ENCODE measurements at regions not wholly inside any gene's neighbourhood (a gene's known extent, or its start where the extent isn't known, plus 50 kb on each side); places are given as distances from the start of the nearest gene placed in this dataset.
"Not testable (repeated sequence)": the region's sequence is repeated elsewhere in the genome, so short reads cannot be mapped to it uniquely, and the experiment has no call there.

GRCh38 chr18:38263066-38263465, 697.5 kb upstream of the CELF4 start:
- DNase-seq (ENCODE audit: low read depth), result no peak

GRCh38 chr18:38262661-38263060, 697.1 kb upstream of the CELF4 start:
- DNase-seq (ENCODE audit: low read depth), result no peak

- no peak for DNase-seq (ENCODE audit: low read depth)
Observed at GRCh38 chr18:38257661-38258060, 692.1 kb upstream of the CELF4 start.

- DNase-seq (ENCODE audit: low read depth), result no peak
Observed at GRCh38 chr18:38256366-38256765, 690.8 kb upstream of the CELF4 start.

- DNase-seq (ENCODE audit: low read depth), result no peak
Observed at GRCh38 chr18:38250971-38251370, 685.4 kb upstream of the CELF4 start.

DNA sequence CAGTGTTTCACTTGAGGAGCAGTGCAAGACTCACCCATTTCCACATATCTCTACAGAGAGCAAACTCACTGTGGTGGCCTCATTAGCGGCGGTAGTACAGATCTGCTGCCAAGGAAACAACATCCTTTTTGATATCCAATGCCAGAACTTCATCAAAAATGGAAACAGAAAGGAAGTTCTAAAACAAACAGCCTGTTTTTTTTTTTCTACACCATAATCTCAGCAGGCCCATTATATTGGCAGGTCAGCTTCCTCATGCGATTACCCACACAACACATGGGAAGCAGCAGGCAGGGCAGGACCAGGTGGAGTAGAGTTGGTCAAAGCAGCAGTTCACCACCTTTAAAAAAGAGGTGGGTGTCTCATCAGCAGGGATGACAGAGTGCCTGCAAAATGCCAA, 678.9 kb upstream of the CELF4 start:
- no peak for DNase-seq (ENCODE audit: low read depth)

- DNase-seq (ENCODE audit: low read depth), result no peak
Observed at GRCh38 chr18:38243291-38243690, 677.7 kb upstream of the CELF4 start.

- DNase-seq (ENCODE audit: low read depth), result no peak
Observed at GRCh38 chr18:38241736-38242135, 676.1 kb upstream of the CELF4 start.

GRCh38 chr18:38241216-38241615, 675.6 kb upstream of the CELF4 start:
- DNase-seq (ENCODE audit: low read depth), result no peak

DNA sequence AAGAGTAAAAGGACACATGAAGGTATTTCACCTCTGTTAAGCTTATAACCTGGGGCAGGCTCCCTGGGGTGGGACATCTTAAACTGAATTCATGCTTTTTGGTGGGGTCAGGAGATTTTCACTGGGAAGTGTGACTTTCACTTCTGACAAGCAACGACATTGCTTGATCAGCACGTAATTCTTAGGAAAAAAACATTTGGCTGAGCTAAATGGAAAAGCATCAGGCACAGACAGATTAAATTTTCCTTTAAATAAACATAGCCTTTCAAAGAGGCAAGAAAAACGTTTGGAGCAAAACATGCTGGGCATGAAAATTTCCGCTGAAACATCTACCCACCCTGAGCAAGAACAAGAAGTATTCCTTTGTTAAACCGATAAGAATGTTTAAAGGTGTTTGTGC, 674.0 kb upstream of the CELF4 start:
- DNase-seq (ENCODE audit: low read depth), result no peak

DNA sequence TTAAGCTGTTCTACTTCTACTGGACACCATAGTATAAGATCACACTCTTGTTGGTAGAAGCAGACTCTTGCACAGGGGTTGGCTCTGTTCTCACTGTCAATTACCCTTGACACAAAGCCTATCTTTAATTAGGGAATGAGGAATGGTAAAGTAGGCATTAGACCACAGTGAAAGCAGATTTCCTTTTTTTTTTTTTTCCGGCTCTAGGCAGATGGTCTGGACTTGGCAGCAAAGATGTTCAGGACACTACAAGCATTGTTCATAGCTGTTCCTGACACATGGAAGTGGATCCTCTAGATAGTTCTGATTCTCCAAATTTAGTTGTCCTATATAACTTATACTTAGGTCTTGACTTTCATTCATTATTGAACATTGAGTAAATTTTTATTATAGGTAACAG, 672.2 kb upstream of the CELF4 start:
- DNase-seq (ENCODE audit: low read depth), result no peak

GRCh38 chr18:38221476-38222100, 656.0 kb upstream of the CELF4 start:
- no peak for DNase-seq (ENCODE audit: low read depth)

DNA sequence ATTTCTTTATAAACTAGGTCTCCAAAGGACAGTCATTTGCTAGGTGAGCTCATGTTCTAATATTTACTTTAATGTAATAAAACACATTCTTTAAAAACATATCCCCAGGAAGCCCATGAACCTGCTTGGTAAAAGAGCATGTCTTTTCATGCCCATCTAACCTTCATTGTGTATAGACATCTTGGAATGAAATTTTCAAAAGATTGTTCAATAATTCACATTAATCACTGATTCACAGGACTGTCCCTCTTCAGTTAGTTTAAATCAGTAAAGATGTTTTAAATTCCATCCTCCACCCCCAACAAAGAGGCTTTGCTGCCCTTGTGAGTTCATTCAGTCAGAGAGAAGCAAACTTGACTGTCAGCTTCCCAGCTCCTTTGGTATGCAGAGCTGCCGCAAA, 633.4 kb upstream of the CELF4 start:
- DNase-seq (ENCODE audit: low read depth), result no peak

GRCh38 chr18:38198526-38198925, 632.9 kb upstream of the CELF4 start:
- DNase-seq (ENCODE audit: low read depth), result no peak

- no peak for DNase-seq (ENCODE audit: low read depth)
Observed at GRCh38 chr18:38186491-38186890, 620.9 kb upstream of the CELF4 start.

DNA sequence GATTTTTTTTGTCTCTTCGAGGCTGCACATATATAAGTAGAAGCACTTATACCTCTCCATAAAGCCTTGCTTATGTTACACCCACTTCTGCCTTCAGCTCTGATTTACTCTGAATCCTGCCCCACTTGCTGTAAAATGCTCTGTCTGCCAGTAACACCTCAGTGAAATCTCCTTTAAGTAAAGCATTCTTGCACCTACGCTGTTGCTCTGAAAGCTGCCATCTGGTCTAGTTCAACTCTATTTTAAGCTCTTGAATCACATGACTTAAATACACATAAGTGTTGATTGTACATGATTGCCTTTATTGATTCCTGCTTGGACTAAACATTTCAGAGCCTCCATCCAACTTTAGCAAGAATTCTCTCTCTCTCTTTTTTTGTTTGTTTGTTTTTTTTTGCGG, 609.0 kb upstream of the CELF4 start:
- DNase-seq (ENCODE audit: low read depth), result no peak

- DNase-seq (ENCODE audit: low read depth), result no peak
Observed at GRCh38 chr18:38174173-38174572, 608.6 kb upstream of the CELF4 start.

DNA sequence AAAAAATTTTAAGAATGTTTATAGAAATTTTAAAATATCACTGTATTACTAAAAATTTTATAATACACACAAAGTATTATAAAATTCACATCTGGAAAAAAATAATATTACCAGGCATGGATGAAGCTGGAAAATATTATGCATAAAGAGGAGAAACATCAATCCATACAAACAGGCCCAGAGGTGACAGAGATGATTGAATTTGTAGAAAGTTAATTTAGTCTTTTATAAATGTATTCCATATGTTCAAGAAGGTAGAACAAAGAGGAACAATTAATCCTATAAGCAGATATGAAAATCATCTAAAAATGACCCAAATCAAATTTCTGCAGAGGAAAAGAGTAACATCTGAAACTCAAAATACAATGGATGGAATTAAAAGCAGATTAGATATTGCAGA, 605.2 kb upstream of the CELF4 start:
- DNase-seq (ENCODE audit: low read depth), result no peak

- no peak for DNase-seq (ENCODE audit: low read depth)
Observed at GRCh38 chr18:38167623-38168022, 602.0 kb upstream of the CELF4 start.

DNA sequence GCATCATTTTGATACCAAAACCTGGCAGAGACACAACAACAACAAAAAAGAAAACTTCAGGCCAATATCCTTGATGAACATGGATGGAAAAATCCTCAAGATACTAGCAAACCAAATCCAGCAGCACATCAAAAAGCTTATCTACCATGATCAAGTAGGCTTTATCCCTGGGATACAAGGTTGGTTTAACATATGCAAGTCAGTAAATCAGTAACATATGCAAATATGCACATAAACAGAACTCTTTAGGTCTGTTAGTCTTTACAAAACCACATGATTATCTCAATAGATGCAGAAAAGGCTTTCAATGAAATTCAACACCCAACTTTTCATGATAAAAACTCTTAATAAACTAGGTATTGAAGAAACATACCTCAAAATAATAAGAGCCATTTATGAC, 587.5 kb upstream of the CELF4 start:
- not testable (repeated sequence) for DNase-seq (ENCODE audit: low read depth)

- DNase-seq (ENCODE audit: low read depth), result no peak
Observed at GRCh38 chr18:38116716-38117115, 551.1 kb upstream of the CELF4 start.

GRCh38 chr18:38115201-38115600, 549.6 kb upstream of the CELF4 start:
- DNase-seq (ENCODE audit: low read depth), result no peak

DNA sequence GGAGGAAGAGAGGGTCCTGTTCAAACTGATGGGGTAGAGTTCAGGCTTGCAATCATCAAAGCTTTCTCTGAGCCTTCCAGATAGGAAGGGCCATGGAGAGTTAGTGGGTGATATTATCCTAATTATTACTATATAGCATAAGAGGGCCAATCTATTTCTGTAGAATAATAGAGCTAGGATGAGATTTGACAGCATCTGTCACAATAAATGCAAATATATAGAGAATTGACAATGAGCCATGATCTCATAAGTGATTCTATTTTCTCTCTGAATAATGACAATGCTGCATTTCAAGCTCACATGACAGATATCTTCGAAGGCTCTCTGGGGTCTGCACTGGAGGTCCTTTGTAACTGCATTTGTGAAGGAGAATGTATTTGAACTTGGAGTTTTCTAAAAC, 521.9 kb upstream of the CELF4 start:
- no peak for DNase-seq (ENCODE audit: low read depth)

- no peak for DNase-seq (ENCODE audit: low read depth)
Observed at GRCh38 chr18:38081516-38081915, 515.9 kb upstream of the CELF4 start.

DNA sequence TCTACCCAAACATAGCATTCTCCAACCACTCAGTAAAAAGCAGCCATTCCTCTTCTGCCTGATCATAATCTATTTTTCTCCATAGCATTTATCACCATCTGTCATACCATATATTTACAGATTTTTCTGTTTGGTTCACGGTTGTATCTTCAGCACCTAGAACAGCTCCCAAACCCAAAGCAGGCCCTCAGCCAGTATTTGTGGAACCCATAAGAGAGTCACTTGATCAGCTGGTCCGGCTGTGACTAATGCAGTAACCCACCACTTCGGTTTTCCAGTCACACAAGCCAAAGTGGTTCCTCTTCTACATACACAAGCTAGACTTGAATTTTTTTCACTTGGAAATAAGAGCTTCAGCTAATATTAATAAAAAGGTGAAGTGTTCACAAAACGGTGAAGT, 511.6 kb upstream of the CELF4 start:
- DNase-seq (ENCODE audit: low read depth), result no peak
